ENCODE measurements at regions not wholly inside any gene's neighbourhood (a gene's known extent, or its start where the extent isn't known, plus 50 kb on each side); places are given as distances from the start of the nearest gene placed in this dataset.

DNA sequence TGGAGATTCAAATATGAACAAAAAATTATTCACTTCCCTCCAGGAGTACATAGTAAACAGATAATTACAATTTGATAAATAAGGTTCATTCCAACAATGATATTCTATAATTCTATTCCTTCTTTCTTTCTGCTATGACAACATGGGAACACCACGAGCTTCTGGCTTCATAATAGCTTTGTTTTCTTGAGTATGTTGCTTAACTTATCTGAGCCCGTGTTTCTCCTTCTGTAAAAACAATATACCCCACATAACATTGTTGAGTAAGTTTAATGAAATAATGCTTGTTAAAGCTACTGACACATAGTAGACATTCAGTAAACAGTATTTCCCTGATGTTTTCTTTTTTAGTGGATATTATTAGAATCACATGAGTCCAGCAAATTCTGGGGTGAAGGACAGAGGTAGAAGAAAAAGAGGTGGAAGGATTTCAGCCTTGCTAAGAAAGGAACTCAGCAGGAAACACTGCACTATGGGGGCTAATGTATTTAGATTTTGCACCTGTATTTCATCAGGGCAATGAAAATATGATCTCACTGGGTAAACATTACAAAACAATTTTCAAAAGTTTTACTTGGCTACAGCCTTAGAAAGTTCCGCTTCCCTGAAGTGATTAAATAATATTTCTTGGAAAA lies 430.8 kb upstream of the C1orf87 start:
- Histone ChIP-seq H3K9me3 (ENCODE audit: control insufficient read depth in 4 of 4, low read length in 3 of 4) (no peaks in the 10 kb centered on the region), H3K9ac (ENCODE audit: low read depth in 1 of 2, low read length in 2 of 2) (no peak overlapping the region), H3K27ac (ENCODE audit: low read depth in 1 of 2, low read length in 2 of 2) (no peak overlapping the region), H3K4me1 (ENCODE audit: control insufficient read depth in 4 of 4, insufficient read depth in 4 of 4, low read length in 3 of 4) (no peaks in the 10 kb centered on the region), H3K36me3 (ENCODE audit: control insufficient read depth in 4 of 4, insufficient read depth in 3 of 4, low read depth in 1 of 4, low read length in 3 of 4) (no peaks in the 10 kb centered on the region), H3K27me3 (ENCODE audit: control insufficient read depth in 4 of 4, insufficient read depth in 4 of 4, low read length in 3 of 4) (peaks cover 0 to 3% (median 0%) of the 10 kb centered on the region in 4 donors), H3K4me3 (ENCODE audit: low read depth in 1 of 3, low read length in 3 of 3) (no peak overlapping the region)
- DNase-seq (ENCODE audit: low spot score), result no peak
- WGBS, result 62% methylated on average over 3 of the region's 3 CpGs
- TF ChIP-seq NR2F2 (IDR thresholded peaks at IDR 0.05) (no peak), SP1 (IDR thresholded peaks at IDR 0.05) (no peak)
- TF ChIP-seq, protein P1, sequence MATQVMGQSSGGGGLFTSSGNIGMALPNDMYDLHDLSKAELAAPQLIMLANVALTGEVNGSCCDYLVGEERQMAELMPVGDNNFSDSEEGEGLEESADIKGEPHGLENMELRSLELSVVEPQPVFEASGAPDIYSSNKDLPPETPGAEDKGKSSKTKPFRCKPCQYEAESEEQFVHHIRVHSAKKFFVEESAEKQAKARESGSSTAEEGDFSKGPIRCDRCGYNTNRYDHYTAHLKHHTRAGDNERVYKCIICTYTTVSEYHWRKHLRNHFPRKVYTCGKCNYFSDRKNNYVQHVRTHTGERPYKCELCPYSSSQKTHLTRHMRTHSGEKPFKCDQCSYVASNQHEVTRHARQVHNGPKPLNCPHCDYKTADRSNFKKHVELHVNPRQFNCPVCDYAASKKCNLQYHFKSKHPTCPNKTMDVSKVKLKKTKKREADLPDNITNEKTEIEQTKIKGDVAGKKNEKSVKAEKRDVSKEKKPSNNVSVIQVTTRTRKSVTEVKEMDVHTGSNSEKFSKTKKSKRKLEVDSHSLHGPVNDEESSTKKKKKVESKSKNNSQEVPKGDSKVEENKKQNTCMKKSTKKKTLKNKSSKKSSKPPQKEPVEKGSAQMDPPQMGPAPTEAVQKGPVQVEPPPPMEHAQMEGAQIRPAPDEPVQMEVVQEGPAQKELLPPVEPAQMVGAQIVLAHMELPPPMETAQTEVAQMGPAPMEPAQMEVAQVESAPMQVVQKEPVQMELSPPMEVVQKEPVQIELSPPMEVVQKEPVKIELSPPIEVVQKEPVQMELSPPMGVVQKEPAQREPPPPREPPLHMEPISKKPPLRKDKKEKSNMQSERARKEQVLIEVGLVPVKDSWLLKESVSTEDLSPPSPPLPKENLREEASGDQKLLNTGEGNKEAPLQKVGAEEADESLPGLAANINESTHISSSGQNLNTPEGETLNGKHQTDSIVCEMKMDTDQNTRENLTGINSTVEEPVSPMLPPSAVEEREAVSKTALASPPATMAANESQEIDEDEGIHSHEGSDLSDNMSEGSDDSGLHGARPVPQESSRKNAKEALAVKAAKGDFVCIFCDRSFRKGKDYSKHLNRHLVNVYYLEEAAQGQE (IDR thresholded peaks at IDR 0.05), result no peak

DNA sequence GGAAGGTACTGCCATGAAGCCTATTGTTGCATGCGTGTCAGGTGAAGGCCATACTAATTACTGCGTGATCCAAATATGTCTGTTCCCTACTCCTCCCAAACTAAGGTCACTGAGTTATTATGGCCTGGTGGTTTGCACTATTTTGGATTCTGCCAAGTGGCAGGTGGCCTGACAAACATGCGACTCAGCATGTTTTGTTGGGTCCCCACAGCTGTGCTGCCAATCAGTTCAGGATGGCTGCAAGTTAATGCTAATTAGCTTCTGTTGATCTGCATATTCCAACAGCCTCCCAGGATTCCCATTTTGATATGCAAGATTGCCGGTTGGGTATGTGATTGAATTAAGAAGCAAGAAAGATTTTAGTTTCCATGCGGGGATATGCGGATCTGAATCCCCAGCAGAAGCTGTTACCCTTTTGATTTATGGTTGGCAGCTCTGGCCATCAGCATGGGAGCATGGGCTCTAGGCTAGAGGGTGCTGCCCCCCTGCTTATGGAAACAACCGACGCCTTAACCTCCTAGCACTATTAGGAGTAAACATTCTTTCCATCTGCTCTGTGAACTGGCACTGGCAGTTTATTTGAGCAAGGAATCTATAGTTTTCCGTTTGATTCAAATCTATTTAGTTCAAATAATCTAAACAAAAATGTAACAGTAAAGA lies 429.8 kb upstream of the C1orf87 start:
- DNase-seq (ENCODE audit: low spot score), result no peak
- Histone ChIP-seq H3K27me3 (ENCODE audit: control insufficient read depth in 4 of 4, insufficient read depth in 4 of 4, low read length in 3 of 4) (peaks cover 0 to 3% (median 0%) of the 10 kb centered on the region in 4 donors), H3K9me3 (ENCODE audit: control insufficient read depth in 4 of 4, low read length in 3 of 4) (peaks cover 0 to 2% (median 1%) of the 10 kb centered on the region in 4 donors), H3K4me1 (ENCODE audit: control insufficient read depth in 4 of 4, insufficient read depth in 4 of 4, low read length in 3 of 4) (no peaks in the 10 kb centered on the region), H3K27ac (ENCODE audit: low read depth in 1 of 2, low read length in 2 of 2) (no peak overlapping the region), H3K9ac (ENCODE audit: low read depth in 1 of 2, low read length in 2 of 2) (no peak overlapping the region), H3K4me3 (ENCODE audit: low read depth in 1 of 3, low read length in 3 of 3) (no peak overlapping the region), H3K36me3 (ENCODE audit: control insufficient read depth in 4 of 4, insufficient read depth in 3 of 4, low read depth in 1 of 4, low read length in 3 of 4) (no peaks in the 10 kb centered on the region)
- 75% methylated on average over 9 of the region's 9 CpGs for WGBS
- TF ChIP-seq YY1 (IDR thresholded peaks at IDR 0.05), result no peak
- TF ChIP-seq HNF4A (conservative IDR thresholded peaks at IDR 0.05), result no peak
- no peak for TF ChIP-seq RAD21 (IDR thresholded peaks at IDR 0.05)
- no peak for TF ChIP-seq TAF1 (conservative IDR thresholded peaks at IDR 0.05)
- TF ChIP-seq, protein P2, sequence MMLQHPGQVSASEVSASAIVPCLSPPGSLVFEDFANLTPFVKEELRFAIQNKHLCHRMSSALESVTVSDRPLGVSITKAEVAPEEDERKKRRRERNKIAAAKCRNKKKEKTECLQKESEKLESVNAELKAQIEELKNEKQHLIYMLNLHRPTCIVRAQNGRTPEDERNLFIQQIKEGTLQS (IDR thresholded peaks at IDR 0.05), result no peak
- TF ChIP-seq, protein P3, sequence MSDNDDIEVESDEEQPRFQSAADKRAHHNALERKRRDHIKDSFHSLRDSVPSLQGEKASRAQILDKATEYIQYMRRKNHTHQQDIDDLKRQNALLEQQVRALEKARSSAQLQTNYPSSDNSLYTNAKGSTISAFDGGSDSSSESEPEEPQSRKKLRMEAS (IDR thresholded peaks at IDR 0.05), result no peak
- TF ChIP-seq FOXA1 (IDR thresholded peaks at IDR 0.05), result no peak
- no peak for TF ChIP-seq NR2F2 (IDR thresholded peaks at IDR 0.05)
- no peak for TF ChIP-seq FOXA2 (IDR thresholded peaks at IDR 0.05)
- no peak for TF ChIP-seq RXRA (IDR thresholded peaks at IDR 0.05)
- no peak for TF ChIP-seq JUND (IDR thresholded peaks at IDR 0.05)
- no peak for TF ChIP-seq SP1 (IDR thresholded peaks at IDR 0.05)
- TF ChIP-seq EGR1 (IDR thresholded peaks at IDR 0.05; ENCODE audit: low read depth in 2 of 2), result no peak
- no peak for TF ChIP-seq HNF4G (IDR thresholded peaks at IDR 0.05)
- TF ChIP-seq, protein P1 (IDR thresholded peaks at IDR 0.05), result no peak
- no peak for TF ChIP-seq GABPA (IDR thresholded peaks at IDR 0.05 in 1 of 2, conservative IDR thresholded peaks at IDR 0.05 in 1 of 2)
- TF ChIP-seq, protein P4, sequence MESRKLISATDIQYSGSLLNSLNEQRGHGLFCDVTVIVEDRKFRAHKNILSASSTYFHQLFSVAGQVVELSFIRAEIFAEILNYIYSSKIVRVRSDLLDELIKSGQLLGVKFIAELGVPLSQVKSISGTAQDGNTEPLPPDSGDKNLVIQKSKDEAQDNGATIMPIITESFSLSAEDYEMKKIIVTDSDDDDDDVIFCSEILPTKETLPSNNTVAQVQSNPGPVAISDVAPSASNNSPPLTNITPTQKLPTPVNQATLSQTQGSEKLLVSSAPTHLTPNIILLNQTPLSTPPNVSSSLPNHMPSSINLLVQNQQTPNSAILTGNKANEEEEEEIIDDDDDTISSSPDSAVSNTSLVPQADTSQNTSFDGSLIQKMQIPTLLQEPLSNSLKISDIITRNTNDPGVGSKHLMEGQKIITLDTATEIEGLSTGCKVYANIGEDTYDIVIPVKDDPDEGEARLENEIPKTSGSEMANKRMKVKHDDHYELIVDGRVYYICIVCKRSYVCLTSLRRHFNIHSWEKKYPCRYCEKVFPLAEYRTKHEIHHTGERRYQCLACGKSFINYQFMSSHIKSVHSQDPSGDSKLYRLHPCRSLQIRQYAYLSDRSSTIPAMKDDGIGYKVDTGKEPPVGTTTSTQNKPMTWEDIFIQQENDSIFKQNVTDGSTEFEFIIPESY (IDR thresholded peaks at IDR 0.05), result no peak
- TF ChIP-seq, protein P5, sequence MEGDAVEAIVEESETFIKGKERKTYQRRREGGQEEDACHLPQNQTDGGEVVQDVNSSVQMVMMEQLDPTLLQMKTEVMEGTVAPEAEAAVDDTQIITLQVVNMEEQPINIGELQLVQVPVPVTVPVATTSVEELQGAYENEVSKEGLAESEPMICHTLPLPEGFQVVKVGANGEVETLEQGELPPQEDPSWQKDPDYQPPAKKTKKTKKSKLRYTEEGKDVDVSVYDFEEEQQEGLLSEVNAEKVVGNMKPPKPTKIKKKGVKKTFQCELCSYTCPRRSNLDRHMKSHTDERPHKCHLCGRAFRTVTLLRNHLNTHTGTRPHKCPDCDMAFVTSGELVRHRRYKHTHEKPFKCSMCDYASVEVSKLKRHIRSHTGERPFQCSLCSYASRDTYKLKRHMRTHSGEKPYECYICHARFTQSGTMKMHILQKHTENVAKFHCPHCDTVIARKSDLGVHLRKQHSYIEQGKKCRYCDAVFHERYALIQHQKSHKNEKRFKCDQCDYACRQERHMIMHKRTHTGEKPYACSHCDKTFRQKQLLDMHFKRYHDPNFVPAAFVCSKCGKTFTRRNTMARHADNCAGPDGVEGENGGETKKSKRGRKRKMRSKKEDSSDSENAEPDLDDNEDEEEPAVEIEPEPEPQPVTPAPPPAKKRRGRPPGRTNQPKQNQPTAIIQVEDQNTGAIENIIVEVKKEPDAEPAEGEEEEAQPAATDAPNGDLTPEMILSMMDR (IDR thresholded peaks at IDR 0.05; ENCODE audit: low read depth, low read length, missing input control), result no peak
